Prostate gland (tissue), 2 donors: ENCODE measurements at regions not wholly inside any gene's neighbourhood (a gene's known extent, or its start where the extent isn't known, plus 50 kb on each side); places are given as distances from the start of the nearest gene placed in this dataset.

Experiments
- POLR2A ChIP-seq: fragments of 450-650 bp; IDR thresholded peaks from one replicate; pipeline ENCODE4 v1.6.1; 2016; ENCODE audit warnings: antibody characterized with exemption, mild to moderate bottlenecking
- TF ChIP-seq, protein P1 (sequence below), 4 experiments: fragments of 200-600 bp in 2 of 4; fragments of 450-650 bp in 2 of 4; sonication (generic) in 2 of 4; IDR thresholded peaks; 1 replicate in 3 of 4; 2 replicates in 1 of 4; pipeline ENCODE4 v1.5.1; 2016 to 2019; ENCODE audit warnings: antibody characterized with exemption in 4 of 4, mild to moderate bottlenecking in 2 of 4, moderate library complexity in 2 of 4

- TF ChIP-seq, protein P1, sequence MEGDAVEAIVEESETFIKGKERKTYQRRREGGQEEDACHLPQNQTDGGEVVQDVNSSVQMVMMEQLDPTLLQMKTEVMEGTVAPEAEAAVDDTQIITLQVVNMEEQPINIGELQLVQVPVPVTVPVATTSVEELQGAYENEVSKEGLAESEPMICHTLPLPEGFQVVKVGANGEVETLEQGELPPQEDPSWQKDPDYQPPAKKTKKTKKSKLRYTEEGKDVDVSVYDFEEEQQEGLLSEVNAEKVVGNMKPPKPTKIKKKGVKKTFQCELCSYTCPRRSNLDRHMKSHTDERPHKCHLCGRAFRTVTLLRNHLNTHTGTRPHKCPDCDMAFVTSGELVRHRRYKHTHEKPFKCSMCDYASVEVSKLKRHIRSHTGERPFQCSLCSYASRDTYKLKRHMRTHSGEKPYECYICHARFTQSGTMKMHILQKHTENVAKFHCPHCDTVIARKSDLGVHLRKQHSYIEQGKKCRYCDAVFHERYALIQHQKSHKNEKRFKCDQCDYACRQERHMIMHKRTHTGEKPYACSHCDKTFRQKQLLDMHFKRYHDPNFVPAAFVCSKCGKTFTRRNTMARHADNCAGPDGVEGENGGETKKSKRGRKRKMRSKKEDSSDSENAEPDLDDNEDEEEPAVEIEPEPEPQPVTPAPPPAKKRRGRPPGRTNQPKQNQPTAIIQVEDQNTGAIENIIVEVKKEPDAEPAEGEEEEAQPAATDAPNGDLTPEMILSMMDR (IDR thresholded peaks at IDR 0.05) = no peak
- TF ChIP-seq POLR2A = no peak
Measured at GRCh38 chr6:40973304-40973703, 65.7 kb downstream of the UNC5CL start.
